Cerebellar nuclear complex (tissue), 1 donor: ENCODE measurements at regions not wholly inside any gene's neighbourhood (a gene's known extent, or its start where the extent isn't known, plus 50 kb on each side); places are given as distances from the start of the nearest gene placed in this dataset.
"Not testable (repeated sequence)": the region's sequence is repeated elsewhere in the genome, so short reads cannot be mapped to it uniquely, and the experiment has no call there.

Experiments used
- DNase-seq, 2 experiments: peaks; one replicate each; lab custom pipeline; 2025; lab: John Stamatoyannopoulos, UW

DNA sequence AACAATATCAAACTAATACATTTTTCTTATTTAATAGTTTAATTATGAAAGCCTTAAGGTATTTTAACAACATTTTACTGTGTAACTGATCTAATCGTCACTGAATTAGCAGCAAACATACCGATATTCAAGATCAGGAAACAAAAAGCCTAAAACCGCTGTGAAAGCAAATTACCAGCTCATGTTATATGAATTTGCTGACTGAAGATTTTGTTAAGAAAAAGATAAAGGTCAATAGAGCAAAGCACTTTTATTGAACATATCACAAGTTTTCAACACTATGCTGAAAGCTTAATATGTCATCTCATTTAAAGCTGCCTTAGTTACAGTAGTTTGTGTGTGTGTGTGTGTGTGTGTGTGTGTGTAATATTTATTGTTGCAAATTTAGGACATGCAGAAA is 1634.9 kb upstream of the NUDT12 start:
- no peak for DNase-seq

DNA sequence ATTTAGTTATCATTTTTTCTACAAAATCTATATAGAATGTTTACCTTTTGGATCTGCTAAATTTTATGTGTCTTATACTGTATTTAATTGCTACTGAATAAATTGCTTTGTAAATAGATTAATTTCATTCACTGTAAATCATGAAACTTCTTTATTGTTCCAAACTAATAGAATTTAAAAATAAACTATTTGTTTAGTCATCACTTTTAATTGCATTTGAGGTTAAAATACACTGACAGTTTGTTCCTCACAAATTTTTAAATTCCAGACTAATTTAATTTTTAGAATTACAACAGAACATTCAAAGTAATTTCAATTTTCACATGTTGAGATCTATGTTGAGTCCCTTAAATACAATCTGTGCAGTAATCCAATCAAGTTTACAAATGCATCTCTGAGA is 1633.2 kb upstream of the NUDT12 start:
- no peak for DNase-seq

DNA sequence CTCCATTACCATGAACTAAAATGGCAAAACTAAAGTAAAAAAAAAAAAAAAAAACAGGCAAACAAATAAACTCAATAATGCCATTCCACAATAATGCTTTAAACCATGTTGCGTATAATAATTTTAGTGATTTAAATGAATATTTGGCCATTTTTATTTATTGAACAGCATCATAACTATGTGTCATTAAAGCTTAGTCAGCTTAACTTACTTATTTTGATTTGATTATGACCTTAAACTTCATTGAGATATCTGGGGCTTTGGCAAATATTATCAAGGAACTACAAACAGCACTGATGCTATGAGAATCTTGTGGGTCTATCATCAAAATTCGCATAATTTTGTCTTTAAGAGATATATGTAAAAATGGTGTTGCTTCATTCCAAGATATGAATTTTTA is 1610.3 kb upstream of the NUDT12 start:
- DNase-seq = no peak

DNA sequence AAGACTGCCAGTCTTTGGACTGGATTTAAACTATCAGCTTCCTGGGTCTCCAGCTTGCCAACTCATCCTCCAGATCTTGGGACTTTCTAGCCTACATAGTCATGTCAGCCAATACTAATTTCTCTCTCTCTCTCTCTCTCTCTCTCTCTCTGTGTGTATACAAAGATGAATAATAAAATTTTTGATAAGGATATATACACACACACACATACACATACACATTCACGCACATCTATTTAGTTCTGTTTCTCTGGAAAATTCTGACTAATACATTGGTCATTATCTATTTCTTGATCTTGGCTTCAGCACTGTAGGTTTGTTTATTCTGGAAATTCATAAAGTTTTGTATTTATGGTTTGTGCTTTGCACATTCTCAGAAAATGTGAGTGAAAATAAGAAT is 1606.2 kb upstream of the NUDT12 start:
- no peak for DNase-seq

DNA sequence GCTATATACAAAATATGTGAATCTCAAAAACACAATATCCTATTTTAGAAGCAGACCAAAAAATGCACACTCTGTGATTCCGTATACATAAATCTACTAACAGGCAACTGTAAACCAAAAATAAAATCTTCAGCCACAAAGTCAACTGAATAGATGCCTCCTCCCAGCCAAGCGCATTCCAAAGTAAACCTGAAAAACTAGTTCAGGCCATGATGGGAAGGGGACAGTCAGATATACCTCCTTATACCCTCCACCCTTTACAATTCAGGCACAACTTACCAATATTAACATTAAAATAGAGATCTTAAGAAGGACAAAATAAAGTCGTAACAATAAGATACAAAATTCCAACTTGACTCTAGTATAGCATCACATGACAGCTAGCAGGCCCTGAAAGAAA is 1604.5 kb upstream of the NUDT12 start:
- no peak for DNase-seq

DNA sequence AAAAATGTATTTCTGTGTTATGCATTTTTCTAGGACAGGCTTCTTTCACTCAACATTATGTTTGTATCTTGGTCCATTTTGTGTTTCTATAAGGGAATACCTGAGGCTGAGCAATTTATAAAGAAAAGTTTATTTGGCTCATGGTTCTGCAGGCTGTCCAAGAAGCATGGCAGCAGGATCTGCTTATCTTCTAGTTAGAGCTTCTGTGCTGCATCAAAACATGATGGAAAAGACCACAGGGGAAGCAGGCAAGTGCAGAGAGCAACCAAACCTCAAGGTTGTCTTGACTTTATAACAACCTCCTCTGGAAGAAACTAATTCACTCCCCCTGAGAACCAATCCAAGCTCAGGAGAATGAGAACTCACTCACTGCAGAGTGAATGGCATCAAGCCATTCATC is 1601.0 kb upstream of the NUDT12 start:
- DNase-seq = no peak

DNA sequence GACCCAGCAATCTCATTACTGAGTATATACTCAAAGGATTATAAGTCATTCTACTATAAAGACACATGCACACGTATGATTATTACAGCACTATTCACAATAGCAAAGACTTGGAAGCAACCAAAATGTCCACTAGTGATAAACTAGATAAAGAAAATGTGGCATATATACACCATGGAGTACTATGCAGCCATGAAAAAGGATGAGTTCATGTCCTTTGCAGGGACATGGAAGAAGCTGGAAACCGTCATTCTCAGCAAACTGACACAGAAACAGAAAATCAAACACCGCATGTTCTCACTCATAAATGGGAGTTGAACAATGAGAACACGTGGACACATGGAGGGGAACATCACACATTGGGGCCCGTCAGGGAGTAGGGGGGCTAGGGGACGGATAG is 1600.0 kb upstream of the NUDT12 start:
- not testable (repeated sequence) for DNase-seq

DNA sequence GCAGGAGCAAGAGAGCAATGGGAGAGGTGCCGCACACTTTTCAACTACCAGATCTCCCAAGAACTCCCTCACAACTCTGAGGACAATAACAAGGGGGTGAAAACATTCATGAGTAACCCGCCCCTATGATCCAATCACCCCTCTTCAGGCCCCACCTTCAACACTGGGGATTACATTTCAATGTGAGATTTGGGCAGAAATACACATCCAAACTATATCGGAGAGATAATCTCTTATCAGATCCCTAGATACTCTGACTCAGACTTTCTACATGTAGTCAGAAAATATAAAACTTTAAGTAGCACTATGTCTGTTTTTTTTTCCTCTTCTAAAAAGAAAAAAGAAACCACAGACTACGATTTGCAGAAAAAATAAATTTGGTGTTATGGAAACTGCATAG is 1595.9 kb upstream of the NUDT12 start:
- DNase-seq = no peak

DNA sequence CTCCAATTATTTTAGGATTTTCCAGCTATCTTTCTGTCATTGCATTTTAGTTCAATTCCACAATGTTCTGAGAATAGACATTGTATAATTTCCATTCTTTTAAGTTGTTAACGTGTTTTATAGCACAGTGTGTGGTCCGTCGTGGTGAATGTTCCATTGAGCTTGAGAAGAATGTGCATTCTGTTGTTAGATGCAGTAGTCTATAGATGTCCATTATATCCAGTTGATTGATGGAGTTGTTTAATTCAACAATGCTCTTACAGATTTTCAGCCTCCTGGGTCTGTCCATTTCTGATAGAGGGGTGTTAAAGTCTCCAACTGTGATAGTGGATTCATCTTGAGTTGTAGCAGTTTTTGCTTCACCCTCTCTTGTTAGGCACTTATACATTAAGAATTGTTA is 1587.7 kb upstream of the NUDT12 start:
- no peak for DNase-seq

DNA sequence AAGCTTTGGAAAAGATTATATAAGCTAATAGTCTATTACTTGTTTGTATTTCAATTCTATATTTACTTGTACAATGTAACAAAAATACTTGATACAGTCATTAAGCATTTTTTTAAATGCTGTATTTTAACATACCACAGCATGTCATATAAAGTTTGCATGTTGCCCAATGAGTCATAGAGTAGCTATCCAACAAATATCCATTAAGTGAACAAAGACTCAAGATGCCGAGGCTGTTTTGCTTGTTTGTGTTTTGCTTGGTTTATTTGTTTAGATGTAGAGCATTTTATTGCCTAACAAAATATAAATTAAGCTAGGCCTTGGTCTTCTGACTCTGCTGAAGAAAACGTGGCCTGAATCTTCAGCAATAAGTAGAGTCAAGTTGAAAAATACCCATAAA is 1584.3 kb upstream of the NUDT12 start:
- DNase-seq = no peak

DNA sequence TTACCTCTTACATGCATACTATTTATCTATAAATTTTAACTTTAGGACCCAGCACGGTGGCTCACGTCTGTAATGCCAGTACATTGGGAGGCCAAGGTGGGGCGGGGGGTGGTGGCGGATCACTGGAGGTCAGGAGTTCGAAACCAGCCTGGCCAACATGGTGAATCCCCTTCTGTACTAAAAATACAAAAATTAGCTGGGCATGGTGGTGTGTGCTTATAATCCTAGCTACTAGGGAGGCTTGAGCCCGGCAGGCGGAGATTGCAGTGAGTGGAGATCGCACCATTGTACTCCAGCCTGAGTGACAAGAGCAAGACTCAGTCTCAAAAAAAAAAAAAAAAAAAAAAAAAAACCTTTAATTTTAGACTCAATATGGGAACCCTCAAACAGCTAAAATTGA is 1582.6 kb upstream of the NUDT12 start:
- no peak for DNase-seq

DNA sequence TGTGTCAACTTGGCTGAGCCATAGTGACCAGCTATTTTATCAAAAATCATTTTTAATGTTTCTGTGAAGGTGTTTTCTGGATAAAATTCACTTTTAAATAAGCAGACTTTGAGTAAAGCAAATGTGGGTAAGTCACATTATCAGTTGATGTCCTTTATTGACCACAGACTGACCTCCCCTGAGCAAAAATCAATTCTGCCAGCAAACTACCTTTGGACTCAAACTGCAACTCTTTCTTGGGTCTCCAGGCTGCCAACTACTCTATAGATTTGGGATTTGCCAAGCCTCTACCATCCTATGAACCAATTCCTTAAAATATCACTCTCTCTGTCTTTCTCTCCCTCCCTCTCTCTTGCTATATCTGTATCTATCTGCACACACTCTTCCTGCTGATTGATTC is 1571.7 kb upstream of the NUDT12 start:
- DNase-seq = no peak

DNA sequence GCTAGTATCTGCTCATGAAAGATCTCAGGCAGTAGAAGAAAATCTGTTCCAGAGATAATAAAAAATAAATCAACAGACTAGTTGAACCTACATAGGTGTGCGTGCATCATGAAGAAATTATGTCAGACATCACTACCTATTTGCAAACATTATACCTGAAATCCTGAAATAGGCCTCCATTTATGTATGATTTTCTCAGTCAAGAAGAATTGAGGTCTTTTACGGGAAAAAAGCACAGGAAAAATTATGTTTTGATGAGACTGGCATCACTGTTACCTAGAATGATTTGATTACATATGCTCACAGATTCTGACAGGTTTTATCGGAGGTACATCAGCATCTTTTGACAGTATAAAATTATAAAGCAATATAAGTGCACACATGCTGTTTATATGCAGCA is 1570.5 kb upstream of the NUDT12 start:
- no peak for DNase-seq

DNA sequence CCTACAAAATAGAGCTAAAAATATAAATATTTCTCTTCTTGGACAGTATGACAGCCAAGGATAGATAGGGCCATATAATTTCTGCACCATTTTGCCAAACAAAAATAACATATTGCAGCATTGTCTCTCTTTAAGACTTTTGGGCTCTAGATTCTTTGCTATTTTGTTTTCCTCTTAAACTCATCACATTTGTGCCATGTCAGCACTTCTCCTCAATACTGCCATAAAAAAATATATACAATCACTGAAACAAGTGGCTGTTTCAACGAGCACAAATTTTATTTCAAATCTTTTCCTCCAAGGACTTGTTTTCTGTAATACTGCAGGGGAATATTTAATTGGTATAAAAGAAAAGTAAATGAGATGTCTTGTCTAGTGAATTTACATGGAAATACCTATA is 1570.0 kb upstream of the NUDT12 start:
- no peak for DNase-seq

DNA sequence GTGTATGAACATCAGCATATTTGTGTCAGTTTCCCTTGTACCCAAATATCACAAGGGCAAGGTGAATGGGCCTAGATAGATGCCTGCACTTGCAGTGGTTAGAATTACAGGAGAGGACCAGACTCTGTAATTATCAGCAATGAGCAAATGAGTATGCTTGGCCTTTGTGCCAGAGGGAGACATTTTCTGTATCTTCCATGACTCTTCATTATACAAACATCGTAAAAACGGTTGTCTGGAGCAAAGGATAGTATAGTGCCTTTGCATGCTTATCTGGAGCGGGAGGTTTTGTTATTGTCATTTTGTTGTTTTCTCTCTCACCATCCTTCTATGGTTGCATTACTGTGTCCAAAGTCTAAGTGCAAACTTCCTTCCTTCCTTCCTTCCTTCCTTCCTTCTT is 1568.5 kb upstream of the NUDT12 start:
- no peak for DNase-seq

DNA sequence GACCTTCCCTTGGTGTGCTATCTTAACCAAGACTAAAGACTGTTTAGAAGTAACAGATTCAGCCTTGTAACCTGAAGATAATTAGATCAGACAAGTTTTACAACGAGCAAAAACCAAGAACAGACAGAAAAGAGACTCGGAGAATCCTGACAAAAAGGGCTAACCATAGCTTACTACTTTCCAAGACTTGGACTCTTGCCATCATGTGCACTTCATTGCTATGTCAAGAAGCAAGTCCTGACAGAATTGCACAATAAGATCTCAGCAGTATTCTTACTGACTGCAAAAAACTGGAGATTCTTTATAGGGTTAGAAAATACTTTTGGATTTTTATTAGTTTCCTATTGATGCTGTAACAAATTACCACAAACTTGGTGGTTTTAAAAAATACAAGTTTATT is 1539.0 kb upstream of the NUDT12 start:
- DNase-seq = no peak

DNA sequence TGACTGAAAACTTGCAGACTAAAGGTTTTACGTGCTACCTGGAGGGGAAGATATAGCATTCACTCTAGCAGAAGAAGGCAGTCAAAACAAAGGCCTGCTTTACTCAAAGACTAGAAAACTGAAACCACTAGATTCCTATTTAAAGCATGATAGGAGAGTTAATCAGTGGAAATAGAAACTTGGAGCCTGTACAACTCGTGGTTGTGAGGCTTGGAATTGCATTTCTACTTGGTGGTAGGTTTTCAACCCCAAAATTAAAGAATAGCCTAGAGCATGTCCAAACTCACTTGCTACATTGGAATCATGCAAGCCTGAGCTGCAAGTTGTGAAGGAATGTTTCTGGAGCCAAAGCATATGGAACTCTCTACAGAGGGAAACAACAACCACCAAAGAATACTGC is 1526.4 kb upstream of the NUDT12 start:
- DNase-seq = no peak

DNA sequence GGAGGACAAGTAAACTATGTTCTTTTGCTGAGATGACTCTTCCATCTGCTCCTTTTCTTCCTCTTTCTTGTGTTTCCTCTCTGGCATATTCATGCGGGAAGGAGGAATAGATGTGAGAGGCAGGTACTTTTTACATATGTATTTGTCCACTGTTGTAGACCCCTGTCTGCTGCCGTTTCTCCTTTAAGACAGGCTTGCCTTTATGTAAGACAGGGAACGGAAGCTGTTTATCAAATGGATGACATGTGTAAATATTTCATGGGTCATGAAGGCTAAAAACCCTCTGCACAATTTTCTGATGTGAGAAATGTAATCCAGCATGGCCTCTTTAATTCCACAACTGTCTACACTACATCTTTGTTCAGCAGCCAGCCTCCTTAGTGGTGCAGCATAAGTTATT is 1525.5 kb upstream of the NUDT12 start:
- no peak for DNase-seq

DNA sequence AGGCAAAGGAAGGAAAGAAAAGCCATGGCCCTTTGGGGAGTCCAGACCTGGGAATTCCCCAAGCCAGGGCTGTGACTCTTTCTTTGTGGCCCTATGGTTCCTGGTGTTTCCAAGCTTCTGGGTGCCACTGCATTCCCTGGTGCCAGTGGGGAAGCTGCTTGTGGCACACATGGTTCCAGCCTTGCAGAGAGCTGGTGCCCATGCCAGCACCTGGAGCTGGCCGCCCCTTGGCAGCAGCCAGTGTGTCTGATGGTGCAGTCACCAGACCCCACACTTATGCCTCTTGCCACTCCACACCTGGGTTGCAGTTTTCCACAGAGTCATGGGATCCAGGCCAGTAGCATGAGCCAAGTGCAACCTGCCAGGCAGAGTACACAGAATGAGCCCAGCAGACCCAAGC is 1495.3 kb upstream of the NUDT12 start:
- DNase-seq = no peak

DNA sequence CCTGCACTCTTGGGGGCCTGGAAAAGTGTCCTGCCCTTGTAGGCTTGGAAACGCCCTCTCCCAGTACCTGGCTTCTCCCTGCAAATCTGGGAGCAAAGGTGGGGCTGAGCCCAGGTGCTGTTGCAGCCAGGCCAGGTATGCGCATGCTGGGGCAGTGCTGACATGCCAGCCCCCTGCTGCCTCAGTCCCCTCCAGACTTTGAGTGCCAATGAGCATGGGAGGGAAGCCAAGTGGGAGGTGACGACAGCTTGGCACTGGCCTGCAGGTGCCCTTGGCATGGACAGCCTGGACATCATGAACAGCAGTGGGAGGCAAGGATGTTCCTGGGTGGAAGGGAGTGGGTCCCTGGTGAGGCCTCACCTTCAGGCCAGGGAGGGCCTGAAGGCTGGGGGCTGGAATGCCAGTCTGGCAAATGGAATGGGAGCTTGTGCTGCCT is 1494.4 kb upstream of the NUDT12 start:
- DNase-seq = no peak

DNA sequence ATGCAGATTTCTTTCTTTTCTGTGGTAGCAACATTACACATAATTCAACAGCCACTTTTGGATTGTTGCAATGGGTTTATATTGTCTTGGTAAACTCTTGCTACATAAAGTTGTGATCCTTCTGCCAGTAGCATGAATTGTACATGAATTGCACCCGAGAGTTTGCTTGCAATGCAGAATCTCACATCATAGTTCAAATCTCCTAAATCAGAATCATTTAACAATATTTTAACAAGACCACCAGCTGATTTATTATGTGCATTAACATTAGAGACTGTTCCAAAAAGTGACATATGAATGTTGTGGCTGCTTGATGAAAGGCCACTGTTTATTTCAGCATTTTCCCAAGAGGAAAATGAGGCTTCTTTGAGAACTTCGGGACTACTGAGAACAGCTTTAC is 1491.8 kb upstream of the NUDT12 start:
- no peak for DNase-seq

DNA sequence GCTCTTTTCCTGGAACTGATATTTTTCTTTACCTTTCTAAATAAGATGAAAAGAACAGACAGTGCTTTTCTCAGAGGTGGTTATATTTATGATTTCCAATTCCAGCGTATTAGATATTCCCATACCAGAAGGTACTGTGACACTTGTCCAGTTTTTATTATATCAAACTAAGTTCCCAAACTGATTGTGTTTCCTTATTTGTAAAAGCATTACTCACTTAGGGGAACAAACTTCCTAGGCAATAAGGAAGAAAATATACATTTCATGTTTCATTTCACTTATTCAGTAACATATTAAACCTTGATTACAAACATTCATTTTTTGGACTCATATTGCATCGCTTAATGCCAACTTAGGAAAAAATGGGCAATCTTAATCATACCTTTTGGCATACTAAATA is 1480.0 kb upstream of the NUDT12 start:
- DNase-seq = no peak

DNA sequence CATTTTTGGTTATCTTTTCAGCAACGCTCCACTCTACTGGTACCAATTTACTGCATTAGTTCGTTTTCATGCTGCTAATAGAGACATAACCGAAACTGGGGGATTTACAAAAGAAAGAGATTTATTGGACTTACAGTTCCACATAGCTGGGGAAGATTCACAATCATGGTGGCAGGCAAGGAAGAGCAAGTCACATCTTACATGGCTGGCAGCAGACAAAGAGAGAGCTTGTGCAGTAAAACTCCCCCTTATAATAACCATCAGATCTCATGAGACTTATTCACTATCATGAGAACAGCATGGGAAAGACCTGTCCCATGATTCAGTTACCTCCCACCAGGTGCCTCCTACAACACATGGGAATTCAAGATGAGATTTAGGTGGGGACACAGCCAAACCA is 1474.2 kb upstream of the NUDT12 start:
- DNase-seq = not testable (repeated sequence)

DNA sequence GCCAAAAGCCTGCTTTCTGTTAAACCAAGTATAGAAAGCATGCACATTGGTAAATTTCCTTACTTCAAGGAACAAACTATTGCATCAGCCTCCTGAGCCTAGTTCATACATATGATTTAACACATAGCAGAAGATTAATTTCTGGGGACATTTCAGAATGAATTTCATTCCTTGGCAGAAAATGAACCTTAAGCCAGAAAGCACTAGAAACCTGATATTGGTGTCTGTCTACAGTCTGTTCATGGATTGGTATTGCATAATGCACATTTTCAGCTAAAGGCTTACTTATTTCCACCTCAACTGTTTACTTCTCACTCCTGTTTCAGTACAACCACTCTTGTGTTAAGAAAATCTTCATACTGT is 1471.8 kb upstream of the NUDT12 start:
- DNase-seq = no peak

DNA sequence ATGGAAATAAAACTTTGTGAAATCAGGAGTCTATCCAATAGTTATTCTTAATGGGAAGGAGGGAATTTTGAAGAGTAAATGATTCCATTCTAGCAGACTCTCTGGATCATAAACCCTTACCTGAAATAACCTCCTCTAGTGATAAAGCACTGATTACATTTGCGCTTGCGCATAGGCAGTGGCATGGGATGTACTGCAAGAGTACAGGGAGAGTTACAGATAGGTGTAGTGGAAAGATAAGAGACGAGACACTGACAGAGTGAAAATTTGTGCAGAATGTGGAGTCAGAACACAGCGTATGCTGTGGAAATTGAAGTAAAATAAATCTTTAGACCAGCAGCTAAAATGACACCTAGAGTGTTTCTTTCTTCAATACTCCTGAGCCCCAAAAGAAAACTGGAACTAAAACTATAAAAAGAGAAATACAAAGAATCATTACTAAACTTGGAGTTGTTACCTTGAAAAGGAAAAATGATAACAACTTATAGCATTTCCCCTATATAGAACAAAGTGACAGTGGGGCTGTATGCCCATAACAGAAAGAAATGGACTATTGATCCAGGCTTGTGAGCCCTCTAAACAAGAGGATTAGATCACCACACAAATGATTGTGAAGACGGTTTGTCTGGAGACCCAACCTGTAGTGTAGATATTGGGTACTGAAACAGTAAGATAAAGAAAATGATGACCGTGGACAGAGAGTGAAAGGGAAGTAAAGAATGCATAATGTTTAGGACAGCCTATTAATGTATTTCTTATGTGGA is 1471.2 kb upstream of the NUDT12 start:
- no peak for DNase-seq
